ENCODE measurements at regions not wholly inside any gene's neighbourhood (a gene's known extent, or its start where the extent isn't known, plus 50 kb on each side); places are given as distances from the start of the nearest gene placed in this dataset.

- TF ChIP-seq CTCF (IDR thresholded peaks at IDR 0.05; ENCODE audit: borderline replicate concordance, extremely low read depth, low read length, poor library complexity, severe bottlenecking) (no peak), EZH2 (IDR thresholded peaks at IDR 0.05; ENCODE audit: borderline replicate concordance, low read depth, low read length, severe bottlenecking) (no peak)
These were observed 203.1 kb downstream of the PIK3R1 start for GRCh38 chr5:68418680-68419079.

Measured in DND-41 (cell line).